Nephron progenitor cell (in vitro differentiated cells): ENCODE measurements at regions not wholly inside any gene's neighbourhood (a gene's known extent, or its start where the extent isn't known, plus 50 kb on each side); places are given as distances from the start of the nearest gene placed in this dataset.
"Not testable (repeated sequence)": the region's sequence is repeated elsewhere in the genome, so short reads cannot be mapped to it uniquely, and the experiment has no call there.

Source experiments
- DNase-seq: peaks from one replicate; pipeline ENCODE4 v3.0.0; 2021
- H3K27ac Mint-ChIP-seq: 2 replicates; pipeline ENCODE4 v1.8.0; 2021; ENCODE audit warnings: mild to moderate bottlenecking, moderate library complexity, mixed read lengths
- H3K27me3 Mint-ChIP-seq: 2 replicates; pipeline ENCODE4 v1.8.0; 2021; ENCODE audit warnings: mild to moderate bottlenecking, low read depth, mixed read lengths; ENCODE audit not compliant: poor library complexity
- H3K36me3 Mint-ChIP-seq: 2 replicates; pipeline ENCODE4 v1.8.0; 2021; ENCODE audit warnings: low read depth, mixed read lengths
- H3K4me1 Mint-ChIP-seq: 2 replicates; pipeline ENCODE4 v1.8.0; 2021; ENCODE audit warnings: mixed read lengths
- H3K4me3 Mint-ChIP-seq: 2 replicates; pipeline ENCODE4 v1.8.0; 2021; ENCODE audit warnings: mild to moderate bottlenecking, moderate library complexity, mixed read lengths
- H3K9me3 Mint-ChIP-seq: 2 replicates; pipeline ENCODE4 v1.8.0; 2021; ENCODE audit warnings: mild to moderate bottlenecking, moderate library complexity, mixed read lengths
- CTCF ChIP-seq: fragments of 200-600 bp; sonication (generic); IDR thresholded peaks from 2 replicates; pipeline ENCODE4 v1.5.0; 2021; ENCODE audit warnings: antibody characterized with exemption

GRCh38 chr6:82551831-82552230 is 188.2 kb downstream of the TPBG start:
- TF ChIP-seq CTCF: no peak
- H3K9me3 Mint-ChIP-seq: peaks cover 17% of the 10 kb centered on the region
- no peak overlapping the region for H3K27ac Mint-ChIP-seq
- DNase-seq: no peak
- no peaks in the 10 kb centered on the region for H3K36me3 Mint-ChIP-seq
- no peak overlapping the region for H3K4me3 Mint-ChIP-seq
- H3K27me3 Mint-ChIP-seq: peaks cover 3% of the 10 kb centered on the region
- no peaks in the 10 kb centered on the region for H3K4me1 Mint-ChIP-seq

- no peak for TF ChIP-seq CTCF
- H3K27ac Mint-ChIP-seq: no peak overlapping the region
- H3K36me3 Mint-ChIP-seq: peaks cover 5% of the 10 kb centered on the region
- no peak overlapping the region for H3K4me3 Mint-ChIP-seq
- DNase-seq: no peak
- H3K4me1 Mint-ChIP-seq: peaks cover 6% of the 10 kb centered on the region
- H3K9me3 Mint-ChIP-seq: peaks cover 20% of the 10 kb centered on the region
- peaks cover 3% of the 10 kb centered on the region for H3K27me3 Mint-ChIP-seq
Observed at GRCh38 chr6:82553863-82554531, 190.4 kb downstream of the TPBG start.

- peaks cover 5% of the 10 kb centered on the region for H3K36me3 Mint-ChIP-seq
- H3K27ac Mint-ChIP-seq: peak overlapping the region; percentile 50
- peaks cover 20% of the 10 kb centered on the region for H3K9me3 Mint-ChIP-seq
- no peak for DNase-seq
- TF ChIP-seq CTCF: no peak
- no peak overlapping the region for H3K4me3 Mint-ChIP-seq
- H3K4me1 Mint-ChIP-seq: peaks cover 6% of the 10 kb centered on the region
- H3K27me3 Mint-ChIP-seq: peaks cover 3% of the 10 kb centered on the region
Observed at GRCh38 chr6:82554666-82555065, 191.0 kb downstream of the TPBG start.

- no peak for TF ChIP-seq CTCF
- Mint-ChIP-seq H3K9me3 (peaks cover 16% of the 10 kb centered on the region), H3K4me3 (no peak overlapping the region), H3K4me1 (peaks cover 6% of the 10 kb centered on the region), H3K27ac (no peak overlapping the region), H3K27me3 (peaks cover 3% of the 10 kb centered on the region), H3K36me3 (peaks cover 5% of the 10 kb centered on the region)
- no peak for DNase-seq
Observed at GRCh38 chr6:82555801-82556200, 192.2 kb downstream of the TPBG start.

- DNase-seq, H3K27ac Mint-ChIP-seq, H3K4me1 Mint-ChIP-seq, H3K27me3 Mint-ChIP-seq, H3K36me3 Mint-ChIP-seq: not testable (repeated sequence)
- Mint-ChIP-seq H3K4me3 (peak overlapping the region; percentile 38), H3K9me3 (peaks cover 16% of the 10 kb centered on the region)
Observed at GRCh38 chr6:82558531-82558930, 194.9 kb downstream of the TPBG start.

GRCh38 chr6:82567621-82568020 is 204.0 kb downstream of the TPBG start:
- Mint-ChIP-seq H3K36me3 (no peaks in the 10 kb centered on the region), H3K4me3 (no peak overlapping the region), H3K9me3 (no peaks in the 10 kb centered on the region), H3K4me1 (peaks cover 36% of the 10 kb centered on the region), H3K27ac (no peak overlapping the region), H3K27me3 (no peaks in the 10 kb centered on the region)
- no peak for TF ChIP-seq CTCF
- DNase-seq: no peak
